HG03045 (cell line): ENCODE measurements at regions not wholly inside any gene's neighbourhood (a gene's known extent, or its start where the extent isn't known, plus 50 kb on each side); places are given as distances from the start of the nearest gene placed in this dataset.
"Not testable (repeated sequence)": the region's sequence is repeated elsewhere in the genome, so short reads cannot be mapped to it uniquely, and the experiment has no call there.

Experiments used
- ATAC-seq: cut with Tn5 transposase; IDR thresholded peaks from one replicate; pipeline ENCODE4 v1.9.1; 2021; ENCODE audit warnings: mild to moderate bottlenecking, moderate library complexity; ENCODE audit not compliant: unreplicated experiment

DNA sequence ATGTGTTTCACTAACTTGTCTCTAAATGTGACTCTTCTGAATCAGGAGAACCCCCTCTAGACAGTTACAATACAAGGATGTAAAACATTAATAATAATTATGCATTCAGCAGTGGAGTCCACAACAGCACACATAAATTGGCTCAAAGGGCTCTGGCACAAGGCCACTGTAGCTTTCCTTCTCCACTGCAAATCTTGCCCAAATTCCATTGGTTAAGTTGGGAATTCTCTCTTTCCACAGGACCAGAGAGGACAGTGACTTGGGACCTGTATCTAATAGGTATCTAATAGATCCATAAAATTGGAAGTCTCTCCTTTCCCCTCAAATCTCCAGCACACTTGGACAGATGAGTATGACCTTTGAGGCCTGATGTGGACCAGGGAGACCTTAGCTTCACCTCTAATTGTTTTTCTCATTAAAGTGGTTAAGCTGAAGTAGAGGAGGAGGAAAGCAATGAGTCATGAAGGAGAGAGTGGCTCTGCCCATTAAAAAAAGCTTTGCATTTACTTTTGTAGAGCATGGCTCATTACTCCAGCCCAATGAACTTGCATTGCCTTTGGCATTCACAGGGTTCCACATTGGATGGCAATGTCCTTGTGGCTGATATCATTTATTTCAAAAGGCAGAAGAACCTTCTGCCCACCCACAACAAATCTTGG lies 72.3 kb upstream of the SH3RF1 start:
- ATAC-seq: no peak

- ATAC-seq: no peak
These were observed 71.6 kb upstream of the SH3RF1 start for GRCh38 chr4:169342159-169342860.

DNA sequence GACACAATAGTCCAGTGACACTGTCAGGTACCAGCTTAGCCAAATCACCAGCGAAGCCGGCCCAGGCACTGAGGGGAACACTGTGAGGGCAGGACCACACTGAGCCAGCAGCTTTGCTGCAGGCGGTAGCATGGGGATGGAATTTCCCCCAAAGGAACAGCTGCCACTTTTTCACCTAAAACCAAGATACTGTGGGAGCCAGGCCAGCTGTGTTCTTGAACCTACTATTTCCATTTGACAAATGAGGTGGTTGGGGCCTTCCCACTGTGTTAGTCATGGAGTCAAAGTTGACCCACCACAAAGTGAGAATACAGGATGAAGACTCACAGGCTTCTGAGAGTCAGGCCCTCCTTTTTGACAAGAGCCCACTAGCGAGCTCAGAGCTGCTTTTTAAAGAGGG lies 70.7 kb upstream of the SH3RF1 start:
- ATAC-seq: peak; percentile 63

DNA sequence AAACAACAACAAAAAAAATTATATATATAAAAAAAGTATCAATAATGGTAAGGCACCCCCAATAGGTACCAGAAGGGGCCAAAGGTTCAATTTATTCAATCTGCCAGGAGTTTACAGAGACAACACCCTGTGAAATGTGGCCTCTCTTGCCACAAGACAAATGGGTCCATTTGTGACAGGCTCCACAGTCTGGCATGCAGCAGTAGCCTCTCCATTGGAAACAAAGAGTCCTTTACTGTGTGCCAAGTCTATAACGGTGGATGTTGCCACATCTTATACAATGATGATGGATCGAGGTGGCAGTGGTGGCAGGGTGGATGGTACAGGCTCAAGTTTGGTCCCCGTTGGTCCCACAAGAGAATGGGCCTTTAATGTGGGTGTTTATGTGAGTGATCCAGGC lies 70.1 kb upstream of the SH3RF1 start:
- ATAC-seq: peak; percentile 15

GRCh38 chr4:169338241-169338640 lies 67.5 kb upstream of the SH3RF1 start:
- ATAC-seq: no peak

DNA sequence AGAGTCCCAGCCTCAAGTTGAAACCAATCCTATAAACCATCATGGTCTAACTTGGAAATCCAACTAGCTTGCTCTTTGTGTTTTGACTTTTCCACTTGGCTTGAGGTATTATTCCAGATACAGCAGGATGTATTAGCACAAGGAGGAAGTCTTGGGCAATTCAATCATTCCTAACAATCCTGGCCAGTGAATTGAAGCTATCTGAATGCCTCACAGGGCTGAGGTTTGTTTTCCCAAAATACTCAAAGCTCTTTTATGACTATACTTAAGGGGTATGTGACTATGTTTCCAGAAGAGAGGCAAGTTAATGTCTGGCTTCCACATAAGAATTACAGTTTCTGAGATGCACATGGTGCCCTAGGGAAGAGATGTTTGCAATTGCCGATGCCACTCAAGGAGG lies 66.8 kb upstream of the SH3RF1 start:
- ATAC-seq: no peak

GRCh38 chr4:169335331-169335730 lies 64.6 kb upstream of the SH3RF1 start:
- ATAC-seq: no peak

DNA sequence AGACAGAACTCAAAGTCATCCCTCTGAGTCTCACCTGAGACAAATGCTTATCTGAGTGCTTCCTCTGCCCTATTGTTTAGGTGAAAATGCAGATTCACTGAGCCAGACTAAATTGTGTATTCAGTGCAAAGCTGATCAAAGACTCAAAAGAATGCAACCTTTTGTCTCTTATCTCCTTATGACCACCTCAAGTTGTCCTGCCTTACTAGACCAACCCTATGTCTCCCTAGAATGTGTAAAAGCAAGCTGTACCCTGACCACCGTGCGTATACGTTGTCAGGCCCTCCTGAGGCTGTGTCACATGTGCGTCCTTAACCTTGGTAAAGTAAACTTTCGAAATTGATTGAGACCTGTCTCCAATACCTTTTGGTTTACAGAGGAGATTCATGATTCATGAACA lies 63.6 kb upstream of the SH3RF1 start:
- no peak for ATAC-seq

DNA sequence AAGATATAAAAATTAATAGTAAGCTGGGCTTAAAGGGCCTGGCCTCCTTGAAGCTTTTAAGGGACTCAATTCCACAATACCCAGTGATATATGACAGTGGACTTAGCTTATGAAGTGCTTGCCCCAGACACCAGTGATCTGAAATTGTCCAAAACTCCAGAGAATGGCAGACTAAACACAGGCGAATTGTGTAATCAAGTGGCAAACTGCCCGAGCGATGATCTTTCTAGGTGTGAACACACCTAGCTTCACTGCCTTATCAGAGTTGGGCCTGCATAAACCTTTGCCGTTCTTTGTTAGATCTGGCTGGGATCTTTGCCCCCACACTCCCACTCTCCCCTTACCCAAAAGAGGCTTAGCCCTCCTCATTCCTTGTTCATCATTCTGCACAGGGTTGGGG lies 62.5 kb upstream of the SH3RF1 start:
- no peak for ATAC-seq

GRCh38 chr4:169332583-169332982 lies 61.8 kb upstream of the SH3RF1 start:
- no peak for ATAC-seq

GRCh38 chr4:169330811-169331210 lies 60.1 kb upstream of the SH3RF1 start:
- no peak for ATAC-seq

GRCh38 chr4:169330095-169330494 lies 59.3 kb upstream of the SH3RF1 start:
- ATAC-seq: no peak

GRCh38 chr4:169327951-169328350 lies 57.2 kb upstream of the SH3RF1 start:
- ATAC-seq: no peak

GRCh38 chr4:169323925-169324324 lies 53.2 kb upstream of the SH3RF1 start:
- not testable (repeated sequence) for ATAC-seq

DNA sequence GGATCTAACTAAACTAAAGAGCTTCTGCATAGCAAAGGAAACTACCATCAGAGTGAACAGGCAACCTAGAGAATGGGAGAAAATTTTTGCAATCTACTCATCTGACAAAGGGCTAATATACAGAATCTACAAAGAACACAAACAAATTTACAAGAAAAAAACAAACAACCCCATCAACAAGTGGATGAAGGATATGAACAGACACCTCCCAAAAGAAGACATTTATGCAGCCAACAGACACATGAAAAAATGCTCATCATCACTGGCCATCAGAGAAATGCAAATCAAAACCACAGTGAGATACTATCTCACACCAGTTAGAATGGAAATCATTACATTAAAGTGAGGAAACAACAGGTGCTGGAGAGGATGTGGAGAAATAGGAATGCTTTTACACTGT lies 52.1 kb upstream of the SH3RF1 start:
- not testable (repeated sequence) for ATAC-seq
